Stimulated activated memory B cell treated with anti-CD40 and anti-IgM and Interleukin-4, amounts not matched to agents 10 μg/mL and 1 μg/mL and 100 μg/mL, for 72 hours (primary cell): ENCODE measurements at regions not wholly inside any gene's neighbourhood (a gene's known extent, or its start where the extent isn't known, plus 50 kb on each side); places are given as distances from the start of the nearest gene placed in this dataset.

Experiments used
- ATAC-seq: fragments of 150-1000 bp; cut with Tn5 transposase; 2 replicates; pipeline ENCODE4 v1.10.0; 2021
- H3K27ac Mint-ChIP-seq: one replicate; pipeline ENCODE4 v1.8.0; 2022; ENCODE audit warnings: mild to moderate bottlenecking, mixed read lengths
- H3K27me3 Mint-ChIP-seq: one replicate; pipeline ENCODE4 v1.8.0; 2022; ENCODE audit warnings: mixed read lengths
- H3K36me3 Mint-ChIP-seq: one replicate; pipeline ENCODE4 v1.8.0; 2022; ENCODE audit warnings: mixed read lengths
- H3K4me1 Mint-ChIP-seq: one replicate; pipeline ENCODE4 v1.8.0; 2022; ENCODE audit warnings: mixed read lengths
- H3K4me3 Mint-ChIP-seq: one replicate; pipeline ENCODE4 v1.8.0; 2022; ENCODE audit warnings: mild to moderate bottlenecking, moderate library complexity, mixed read lengths
- H3K9me3 Mint-ChIP-seq: one replicate; pipeline ENCODE4 v1.8.0; 2022; ENCODE audit warnings: mixed read lengths

DNA sequence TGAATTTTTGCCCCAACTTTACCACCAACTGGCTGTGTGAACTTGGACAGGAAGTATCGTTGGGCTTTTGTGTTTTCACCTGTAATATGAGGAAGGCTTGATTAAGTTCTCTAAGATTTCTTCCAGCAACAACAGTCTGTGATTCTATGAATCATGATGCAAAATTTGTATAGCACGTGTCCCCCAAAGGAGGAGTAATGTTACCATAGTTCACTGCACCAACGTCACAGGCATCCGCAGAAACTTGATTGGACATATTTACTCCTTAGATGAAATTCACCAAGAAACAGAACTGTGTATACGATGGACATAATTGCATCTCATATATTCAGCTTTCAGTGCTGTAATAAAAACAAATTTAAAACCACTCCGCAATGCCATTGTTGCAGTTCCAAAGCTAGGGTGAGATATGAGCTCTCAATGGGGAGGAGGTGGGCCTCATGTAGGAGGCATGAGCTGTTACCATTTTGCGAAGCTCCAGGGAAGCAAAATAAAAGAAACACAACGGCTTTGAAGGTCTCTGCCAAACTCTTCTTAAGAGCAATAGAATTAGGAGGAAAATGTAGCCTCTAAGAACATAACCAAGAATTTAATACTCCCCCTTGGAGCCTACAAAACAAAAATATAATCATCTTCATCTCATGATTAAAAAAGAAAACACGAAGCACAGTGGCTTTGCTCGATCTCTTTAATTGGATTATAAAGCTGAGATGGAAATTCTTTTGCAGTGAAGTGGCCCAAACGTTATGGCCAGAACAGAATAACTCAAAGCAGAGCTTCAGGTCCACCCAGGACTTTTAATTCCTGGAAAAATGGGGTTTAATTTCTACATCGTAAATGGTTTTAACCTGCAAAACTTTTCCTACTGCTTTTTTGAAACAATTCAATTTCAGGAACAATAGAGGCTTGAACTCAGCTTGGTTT lies 80.7 kb downstream of the CHST2 start:
- no peaks in the 10 kb centered on the region for H3K36me3 Mint-ChIP-seq
- H3K4me1 Mint-ChIP-seq, result no peaks in the 10 kb centered on the region
- no peak for ATAC-seq
- H3K4me3 Mint-ChIP-seq, result no peak overlapping the region
- no peak overlapping the region for H3K27ac Mint-ChIP-seq
- H3K27me3 Mint-ChIP-seq, result no peaks in the 10 kb centered on the region
- peaks cover 4% of the 10 kb centered on the region for H3K9me3 Mint-ChIP-seq

DNA sequence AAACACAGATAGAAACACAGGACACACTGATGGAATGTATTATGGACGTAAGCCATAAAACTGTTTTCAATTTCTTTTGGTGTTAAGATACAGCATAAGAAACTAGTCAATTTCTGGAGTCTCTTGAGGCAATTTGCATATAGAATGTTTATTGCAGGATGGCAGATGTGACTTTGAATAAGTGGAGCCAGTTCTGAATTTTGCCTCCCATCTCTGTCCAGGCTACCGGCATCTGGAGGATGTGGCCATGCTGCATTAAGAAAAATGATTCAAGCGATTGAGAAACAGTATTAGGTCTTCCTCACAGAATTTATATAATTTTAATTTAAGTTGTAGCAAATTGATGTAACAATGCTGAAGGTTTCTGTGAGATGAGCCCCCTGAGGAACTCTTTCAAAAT lies 81.5 kb downstream of the CHST2 start:
- H3K36me3 Mint-ChIP-seq, result peaks cover 5% of the 10 kb centered on the region
- no peak overlapping the region for H3K27ac Mint-ChIP-seq
- ATAC-seq, result no peak
- no peak overlapping the region for H3K4me3 Mint-ChIP-seq
- peaks cover under 1% of the 10 kb centered on the region for H3K4me1 Mint-ChIP-seq
- H3K27me3 Mint-ChIP-seq, result no peaks in the 10 kb centered on the region
- peaks cover 8% of the 10 kb centered on the region for H3K9me3 Mint-ChIP-seq

- peaks cover 8% of the 10 kb centered on the region for H3K9me3 Mint-ChIP-seq
- no peak overlapping the region for H3K27ac Mint-ChIP-seq
- peaks cover 5% of the 10 kb centered on the region for H3K36me3 Mint-ChIP-seq
- H3K4me1 Mint-ChIP-seq, result peaks cover 11% of the 10 kb centered on the region
- no peaks in the 10 kb centered on the region for H3K27me3 Mint-ChIP-seq
- ATAC-seq, result no peak
- no peak overlapping the region for H3K4me3 Mint-ChIP-seq
These were observed 82.5 kb downstream of the CHST2 start for GRCh38 chr3:143201870-143202752.

- Mint-ChIP-seq H3K36me3 (peaks cover 5% of the 10 kb centered on the region), H3K4me1 (peaks cover 21% of the 10 kb centered on the region), H3K9me3 (peaks cover 7% of the 10 kb centered on the region), H3K27me3 (no peaks in the 10 kb centered on the region), H3K27ac (no peak overlapping the region), H3K4me3 (no peak overlapping the region)
- no peak for ATAC-seq
These were observed 83.6 kb downstream of the CHST2 start for GRCh38 chr3:143203142-143203541.

DNA sequence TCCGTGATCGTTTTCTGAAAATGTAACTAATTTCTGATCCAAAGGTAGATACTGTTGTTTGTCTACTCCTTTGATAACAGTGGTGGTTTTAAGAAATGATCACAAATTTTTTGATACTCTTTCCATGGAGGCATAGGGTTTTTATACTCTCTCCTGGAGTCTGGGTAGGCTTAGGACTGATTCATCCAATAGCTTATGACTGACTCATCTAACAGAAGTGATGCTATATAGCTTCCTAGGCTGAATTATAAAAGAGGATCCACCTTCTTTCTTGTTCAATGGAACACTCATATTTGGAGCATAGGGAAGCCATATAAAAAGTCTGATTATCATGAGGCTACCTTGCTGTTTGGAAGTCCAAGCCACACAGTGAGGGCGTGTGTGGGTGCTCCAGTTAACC lies 84.3 kb downstream of the CHST2 start:
- Mint-ChIP-seq H3K27ac (no peak overlapping the region), H3K36me3 (peaks cover 5% of the 10 kb centered on the region), H3K9me3 (peaks cover 7% of the 10 kb centered on the region), H3K27me3 (no peaks in the 10 kb centered on the region), H3K4me3 (no peak overlapping the region), H3K4me1 (peaks cover 21% of the 10 kb centered on the region)
- no peak for ATAC-seq

- H3K4me3 Mint-ChIP-seq, result peak overlapping the region; percentile 17
- peak; percentile 49 for ATAC-seq
- H3K9me3 Mint-ChIP-seq, result peaks cover 7% of the 10 kb centered on the region
- peaks cover 5% of the 10 kb centered on the region for H3K36me3 Mint-ChIP-seq
- H3K4me1 Mint-ChIP-seq, result peaks cover 21% of the 10 kb centered on the region
- H3K27ac Mint-ChIP-seq, result peak overlapping the region; percentile 84
- H3K27me3 Mint-ChIP-seq, result no peaks in the 10 kb centered on the region
These were observed 87.4 kb downstream of the CHST2 start for GRCh38 chr3:143206955-143207337.

DNA sequence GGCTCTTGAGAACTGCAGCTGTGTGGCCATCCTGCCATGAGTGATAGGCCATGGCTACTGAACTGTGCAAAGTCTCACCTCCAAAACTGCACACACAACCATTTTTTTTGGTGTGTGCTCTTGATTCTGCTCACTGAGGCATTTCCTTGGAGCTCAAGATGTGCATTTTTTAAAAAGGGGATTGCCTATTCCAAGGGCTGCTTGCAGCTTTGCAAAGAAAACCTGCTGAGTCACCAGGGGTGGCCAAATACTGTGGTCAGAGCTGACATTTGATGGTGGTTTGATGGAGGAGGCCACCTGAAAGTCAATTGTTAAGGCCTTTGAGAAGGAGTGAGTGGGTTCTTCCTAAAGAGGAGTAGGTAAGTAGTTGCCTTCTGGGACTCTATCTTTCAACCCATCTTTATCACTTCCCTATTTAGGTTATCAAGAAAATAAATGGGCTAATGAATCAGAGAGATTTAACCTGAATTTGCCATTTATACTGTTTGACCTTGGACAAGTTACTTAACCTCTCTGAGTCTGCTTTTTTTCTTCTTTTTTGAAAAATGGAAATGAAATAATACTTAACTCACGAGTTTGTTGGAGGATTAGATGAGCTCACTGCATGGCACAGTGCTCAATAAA lies 87.9 kb downstream of the CHST2 start:
- Mint-ChIP-seq H3K9me3 (peaks cover 7% of the 10 kb centered on the region), H3K4me3 (peak overlapping the region; percentile 17), H3K4me1 (peaks cover 21% of the 10 kb centered on the region), H3K36me3 (peaks cover 5% of the 10 kb centered on the region), H3K27ac (peak overlapping the region; percentile 84), H3K27me3 (no peaks in the 10 kb centered on the region)
- peak; percentile 95 for ATAC-seq

DNA sequence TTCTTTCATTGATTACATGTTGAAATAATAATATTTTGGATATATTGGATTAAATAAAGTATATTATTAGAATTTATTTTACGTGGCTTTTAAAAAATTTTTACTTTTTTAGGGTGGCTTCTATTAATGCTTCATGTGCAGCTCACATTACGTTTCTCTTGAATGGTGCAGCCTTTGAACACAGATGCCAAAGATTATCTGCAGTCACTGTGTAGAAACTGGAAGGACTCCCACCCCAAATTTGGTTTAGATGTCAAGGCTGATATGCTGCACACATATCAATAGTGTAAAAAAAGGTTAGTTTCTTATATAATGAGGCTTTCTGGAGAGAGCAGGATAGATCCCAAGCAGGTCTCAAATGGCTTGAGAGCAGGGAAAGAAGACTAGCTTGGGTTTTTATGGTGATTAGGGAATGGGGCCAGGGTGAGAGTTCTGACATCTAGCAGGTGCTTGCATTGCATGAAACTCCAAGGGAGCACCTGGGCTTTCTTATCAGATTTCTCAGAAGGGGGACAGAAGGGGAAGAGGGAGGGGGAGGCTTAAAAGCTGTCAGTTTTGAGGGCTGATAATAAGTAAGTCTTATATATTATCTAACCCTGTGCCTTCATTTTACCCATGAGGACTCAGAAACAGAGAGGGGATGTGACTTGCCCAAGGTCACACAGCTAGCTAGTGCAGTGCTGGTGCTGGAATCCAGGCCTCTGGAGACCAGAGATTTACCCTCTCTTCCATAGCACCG lies 89.6 kb downstream of the CHST2 start:
- Mint-ChIP-seq H3K4me3 (no peak overlapping the region), H3K9me3 (peaks cover 7% of the 10 kb centered on the region), H3K36me3 (peaks cover 5% of the 10 kb centered on the region), H3K4me1 (peaks cover 21% of the 10 kb centered on the region), H3K27ac (no peak overlapping the region), H3K27me3 (no peaks in the 10 kb centered on the region)
- ATAC-seq, result no peak

DNA sequence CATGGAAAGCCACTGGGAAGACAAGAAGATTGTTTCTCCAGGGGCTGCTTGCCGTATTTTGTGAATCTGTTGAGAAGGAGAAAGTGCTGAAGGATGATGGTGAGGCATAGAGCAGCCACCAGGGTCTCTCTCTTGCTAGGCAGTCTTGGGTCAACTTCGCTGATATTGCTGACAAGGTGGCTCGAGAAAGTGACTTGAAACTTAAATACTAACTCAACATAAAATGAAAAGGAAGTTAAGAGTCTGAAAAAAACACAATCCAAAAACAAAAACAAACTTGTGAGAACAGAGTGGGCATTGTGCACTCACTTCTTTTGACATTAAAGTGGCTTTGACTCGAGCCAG lies 90.1 kb downstream of the CHST2 start:
- H3K27ac Mint-ChIP-seq, result no peak overlapping the region
- H3K36me3 Mint-ChIP-seq, result peaks cover 5% of the 10 kb centered on the region
- no peak for ATAC-seq

DNA sequence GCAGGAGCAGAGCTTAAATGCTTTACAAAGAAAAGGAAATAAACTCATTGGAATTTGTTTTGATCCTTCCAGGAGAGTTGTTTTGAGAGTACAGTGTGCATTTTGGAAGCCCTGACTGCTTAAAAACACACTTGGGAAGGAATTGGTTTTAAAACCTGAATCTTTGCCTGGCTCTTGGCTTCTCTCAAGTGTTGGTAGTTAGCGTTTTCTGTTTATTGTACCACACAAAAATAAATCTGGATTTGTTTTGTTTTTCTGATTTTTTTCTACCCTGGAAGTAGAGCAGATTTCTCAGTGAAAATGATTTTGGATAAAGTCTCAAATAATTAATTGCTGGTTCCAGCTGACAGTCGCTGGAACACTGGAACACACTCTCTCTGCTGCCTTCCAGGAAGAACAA lies 90.6 kb downstream of the CHST2 start:
- H3K4me3 Mint-ChIP-seq, result no peak overlapping the region
- H3K36me3 Mint-ChIP-seq, result peaks cover 5% of the 10 kb centered on the region
- no peak overlapping the region for H3K27ac Mint-ChIP-seq
- peaks cover 21% of the 10 kb centered on the region for H3K4me1 Mint-ChIP-seq
- no peak for ATAC-seq
- H3K9me3 Mint-ChIP-seq, result peaks cover 5% of the 10 kb centered on the region
- H3K27me3 Mint-ChIP-seq, result no peaks in the 10 kb centered on the region

More for the DNA sequence above, 90.1 kb downstream of the CHST2 start:
- peaks cover 21% of the 10 kb centered on the region for H3K4me1 Mint-ChIP-seq
- peaks cover 7% of the 10 kb centered on the region for H3K9me3 Mint-ChIP-seq
- H3K4me3 Mint-ChIP-seq, result no peak overlapping the region
- no peaks in the 10 kb centered on the region for H3K27me3 Mint-ChIP-seq

GRCh38 chr3:143215059-143215458 lies 95.5 kb downstream of the CHST2 start:
- Mint-ChIP-seq H3K4me1 (peaks cover 17% of the 10 kb centered on the region), H3K4me3 (no peak overlapping the region), H3K36me3 (no peaks in the 10 kb centered on the region), H3K27ac (no peak overlapping the region), H3K27me3 (no peaks in the 10 kb centered on the region), H3K9me3 (no peaks in the 10 kb centered on the region)
- ATAC-seq, result no peak
